ENCODE measurements at regions not wholly inside any gene's neighbourhood (a gene's known extent, or its start where the extent isn't known, plus 50 kb on each side); places are given as distances from the start of the nearest gene placed in this dataset.
"Not testable (repeated sequence)": the region's sequence is repeated elsewhere in the genome, so short reads cannot be mapped to it uniquely, and the experiment has no call there.

GRCh38 chr1:229162825-229163515, 107.9 kb upstream of the RAB4A start:
- ATAC-seq = no peak

GRCh38 chr1:229164348-229164747, 106.6 kb upstream of the RAB4A start:
- ATAC-seq = no peak

GRCh38 chr1:229164836-229165735, 105.8 kb upstream of the RAB4A start:
- ATAC-seq = no peak

- no peak for ATAC-seq
Observed at GRCh38 chr1:229167318-229167717, 103.6 kb upstream of the RAB4A start.

GRCh38 chr1:229169399-229169798, 101.5 kb upstream of the RAB4A start:
- ATAC-seq = no peak

- ATAC-seq = no peak
Observed at GRCh38 chr1:229170274-229170673, 100.6 kb upstream of the RAB4A start.

GRCh38 chr1:229170778-229171505, 100.0 kb upstream of the RAB4A start:
- ATAC-seq = no peak

GRCh38 chr1:229171934-229172333, 99.0 kb upstream of the RAB4A start:
- no peak for ATAC-seq

- not testable (repeated sequence) for ATAC-seq
Observed at GRCh38 chr1:229173491-229174476, 97.1 kb upstream of the RAB4A start.

- not testable (repeated sequence) for ATAC-seq
Observed at GRCh38 chr1:229175297-229175696, 95.6 kb upstream of the RAB4A start.

GRCh38 chr1:229176457-229176856, 94.5 kb upstream of the RAB4A start:
- ATAC-seq = not testable (repeated sequence)

- no peak for ATAC-seq
Observed at GRCh38 chr1:229180161-229180560, 90.8 kb upstream of the RAB4A start.

- no peak for ATAC-seq
Observed at GRCh38 chr1:229181419-229181818, 89.5 kb upstream of the RAB4A start.

- no peak for ATAC-seq
Observed at GRCh38 chr1:229183588-229183987, 87.3 kb upstream of the RAB4A start.

GRCh38 chr1:229184066-229184465, 86.8 kb upstream of the RAB4A start:
- ATAC-seq = no peak

- no peak for ATAC-seq
Observed at GRCh38 chr1:229185963-229186362, 84.9 kb upstream of the RAB4A start.

GRCh38 chr1:229186373-229187056, 84.4 kb upstream of the RAB4A start:
- ATAC-seq = peak; percentile 38 to 53

GRCh38 chr1:229190057-229190575, 80.8 kb upstream of the RAB4A start:
- ATAC-seq = no peak

- ATAC-seq = no peak
Observed at GRCh38 chr1:229191066-229191674, 79.7 kb upstream of the RAB4A start.

GRCh38 chr1:229192031-229192430, 78.9 kb upstream of the RAB4A start:
- peak; percentile 72 to 77 for ATAC-seq

GRCh38 chr1:229192853-229193252, 78.1 kb upstream of the RAB4A start:
- no peak for ATAC-seq

Data from activated CD4-positive, CD25-positive, alpha-beta regulatory T cell treated with anti-CD3 and anti-CD28 coated beads, Interleukin-2, amount 50 U/mL, for 24 hours (primary cell).